ENCODE measurements at regions not wholly inside any gene's neighbourhood (a gene's known extent, or its start where the extent isn't known, plus 50 kb on each side); places are given as distances from the start of the nearest gene placed in this dataset.
"Not testable (repeated sequence)": the region's sequence is repeated elsewhere in the genome, so short reads cannot be mapped to it uniquely, and the experiment has no call there.

- DNase-seq, result no peak
Observed at GRCh38 chr11:134661660-134662059, 249.6 kb upstream of the B3GAT1 start.

GRCh38 chr11:134660416-134660815 lies 248.4 kb upstream of the B3GAT1 start:
- no peak for DNase-seq

- DNase-seq, result no peak
Observed at GRCh38 chr11:134659882-134660281, 247.8 kb upstream of the B3GAT1 start.

- no peak for DNase-seq
Observed at GRCh38 chr11:134658481-134659225, 246.6 kb upstream of the B3GAT1 start.

GRCh38 chr11:134657631-134658030 lies 245.6 kb upstream of the B3GAT1 start:
- DNase-seq, result no peak

- DNase-seq, result no peak
Observed at GRCh38 chr11:134656861-134657540, 245.0 kb upstream of the B3GAT1 start.

- not testable (repeated sequence) for DNase-seq
Observed at GRCh38 chr11:134656086-134656840, 244.2 kb upstream of the B3GAT1 start.

GRCh38 chr11:134655189-134655989 lies 243.3 kb upstream of the B3GAT1 start:
- DNase-seq, result no peak

- DNase-seq, result peak; percentile 57
Observed at GRCh38 chr11:134654161-134654915, 242.3 kb upstream of the B3GAT1 start.

GRCh38 chr11:134652586-134653255 lies 240.7 kb upstream of the B3GAT1 start:
- DNase-seq, result no peak

GRCh38 chr11:134647066-134647743 lies 235.2 kb upstream of the B3GAT1 start:
- no peak for DNase-seq

GRCh38 chr11:134646561-134646960 lies 234.5 kb upstream of the B3GAT1 start:
- DNase-seq, result no peak

- DNase-seq, result no peak
Observed at GRCh38 chr11:134645576-134645975, 233.5 kb upstream of the B3GAT1 start.

- no peak for DNase-seq
Observed at GRCh38 chr11:134644476-134645456, 232.7 kb upstream of the B3GAT1 start.

- no peak for DNase-seq
Observed at GRCh38 chr11:134643115-134644012, 231.3 kb upstream of the B3GAT1 start.

- no peak for DNase-seq
Observed at GRCh38 chr11:134642206-134642605, 230.2 kb upstream of the B3GAT1 start.

GRCh38 chr11:134640971-134641968 lies 229.2 kb upstream of the B3GAT1 start:
- DNase-seq, result no peak

All from stimulated activated CD4-positive, alpha-beta T cell treated with anti-CD3 and anti-CD28 coated beads, Interleukin-15, amount 100 ng/mL, for 24 hours (primary cell).